ENCODE measurements at regions not wholly inside any gene's neighbourhood (a gene's known extent, or its start where the extent isn't known, plus 50 kb on each side); places are given as distances from the start of the nearest gene placed in this dataset.

DNA sequence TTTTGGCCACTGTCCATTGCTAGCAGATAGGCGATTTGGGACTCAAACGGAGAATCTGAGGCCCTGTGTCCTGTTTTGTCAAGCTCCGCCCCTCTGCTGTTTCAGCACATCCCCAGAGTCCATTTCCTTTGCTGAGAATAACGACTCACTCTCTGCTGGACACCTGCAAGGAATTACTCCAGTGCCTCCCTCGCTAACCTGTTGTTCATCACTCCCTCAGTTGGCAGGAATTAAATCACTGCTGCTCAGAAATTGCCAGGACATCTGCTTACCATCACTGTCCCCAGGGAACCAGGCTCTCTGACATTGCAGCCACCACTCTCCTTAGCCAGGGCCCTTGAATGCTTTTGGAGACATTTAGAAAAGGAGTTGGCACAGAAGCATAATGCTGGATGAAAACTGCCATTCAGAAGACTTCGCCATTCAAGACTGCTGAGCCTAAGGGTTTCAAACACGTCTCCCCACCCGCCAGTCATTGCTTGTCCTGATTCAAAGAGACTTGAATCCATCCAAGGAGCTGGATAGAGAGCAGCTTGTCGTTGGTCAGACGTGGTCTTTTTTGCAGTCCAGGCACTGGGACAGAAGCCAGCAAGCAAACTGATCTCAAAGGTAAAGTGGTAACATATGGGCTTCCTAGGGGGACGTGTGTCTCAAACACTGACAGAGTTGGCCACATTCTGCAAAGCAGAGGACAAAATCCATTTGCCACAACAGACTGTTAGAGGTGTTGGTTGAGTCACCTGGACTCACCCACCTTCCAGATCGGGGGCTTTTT is 155.3 kb downstream of the UXS1 start:
- Histone ChIP-seq H3K27ac (ENCODE audit: low read length) (no peak overlapping the region), H3K79me2 (replicated peaks; ENCODE audit: insufficient read depth, low read length) (no peaks in the 10 kb centered on the region), H3K9ac (ENCODE audit: low read length) (no peak overlapping the region), H4K20me1 (ENCODE audit: insufficient read depth) (no peaks in the 10 kb centered on the region), H2AFZ (ENCODE audit: low read depth, low read length) (no peak overlapping the region), H3K27me3 (ENCODE audit: insufficient read depth, low read depth, low read length) (no peaks in the 10 kb centered on the region), H3K4me3 (ENCODE audit: low read length) (no peak overlapping the region), H3K4me2 (ENCODE audit: low read length) (no peak overlapping the region), H3K36me3 (ENCODE audit: insufficient read depth, low read length) (no peaks in the 10 kb centered on the region), H3K9me2 (ENCODE audit: insufficient read depth, low read length) (no peaks in the 10 kb centered on the region), H3F3A (ENCODE audit: insufficient read depth, low read length, poor library complexity, severe bottlenecking) (no peaks in the 10 kb centered on the region), H3K9me3 (ENCODE audit: low read length) (no peaks in the 10 kb centered on the region)
- TF ChIP-seq TAF1 (IDR thresholded peaks at IDR 0.05; ENCODE audit: low read depth) (no peak), SMC3 (conservative IDR thresholded peaks at IDR 0.05; ENCODE audit: poor library complexity) (no peak), POLR2AphosphoS5 (IDR thresholded peaks at IDR 0.05) (no peak)
- TF ChIP-seq, protein P1, sequence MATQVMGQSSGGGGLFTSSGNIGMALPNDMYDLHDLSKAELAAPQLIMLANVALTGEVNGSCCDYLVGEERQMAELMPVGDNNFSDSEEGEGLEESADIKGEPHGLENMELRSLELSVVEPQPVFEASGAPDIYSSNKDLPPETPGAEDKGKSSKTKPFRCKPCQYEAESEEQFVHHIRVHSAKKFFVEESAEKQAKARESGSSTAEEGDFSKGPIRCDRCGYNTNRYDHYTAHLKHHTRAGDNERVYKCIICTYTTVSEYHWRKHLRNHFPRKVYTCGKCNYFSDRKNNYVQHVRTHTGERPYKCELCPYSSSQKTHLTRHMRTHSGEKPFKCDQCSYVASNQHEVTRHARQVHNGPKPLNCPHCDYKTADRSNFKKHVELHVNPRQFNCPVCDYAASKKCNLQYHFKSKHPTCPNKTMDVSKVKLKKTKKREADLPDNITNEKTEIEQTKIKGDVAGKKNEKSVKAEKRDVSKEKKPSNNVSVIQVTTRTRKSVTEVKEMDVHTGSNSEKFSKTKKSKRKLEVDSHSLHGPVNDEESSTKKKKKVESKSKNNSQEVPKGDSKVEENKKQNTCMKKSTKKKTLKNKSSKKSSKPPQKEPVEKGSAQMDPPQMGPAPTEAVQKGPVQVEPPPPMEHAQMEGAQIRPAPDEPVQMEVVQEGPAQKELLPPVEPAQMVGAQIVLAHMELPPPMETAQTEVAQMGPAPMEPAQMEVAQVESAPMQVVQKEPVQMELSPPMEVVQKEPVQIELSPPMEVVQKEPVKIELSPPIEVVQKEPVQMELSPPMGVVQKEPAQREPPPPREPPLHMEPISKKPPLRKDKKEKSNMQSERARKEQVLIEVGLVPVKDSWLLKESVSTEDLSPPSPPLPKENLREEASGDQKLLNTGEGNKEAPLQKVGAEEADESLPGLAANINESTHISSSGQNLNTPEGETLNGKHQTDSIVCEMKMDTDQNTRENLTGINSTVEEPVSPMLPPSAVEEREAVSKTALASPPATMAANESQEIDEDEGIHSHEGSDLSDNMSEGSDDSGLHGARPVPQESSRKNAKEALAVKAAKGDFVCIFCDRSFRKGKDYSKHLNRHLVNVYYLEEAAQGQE (IDR thresholded peaks at IDR 0.05; ENCODE audit: borderline replicate concordance), result no peak

DNA sequence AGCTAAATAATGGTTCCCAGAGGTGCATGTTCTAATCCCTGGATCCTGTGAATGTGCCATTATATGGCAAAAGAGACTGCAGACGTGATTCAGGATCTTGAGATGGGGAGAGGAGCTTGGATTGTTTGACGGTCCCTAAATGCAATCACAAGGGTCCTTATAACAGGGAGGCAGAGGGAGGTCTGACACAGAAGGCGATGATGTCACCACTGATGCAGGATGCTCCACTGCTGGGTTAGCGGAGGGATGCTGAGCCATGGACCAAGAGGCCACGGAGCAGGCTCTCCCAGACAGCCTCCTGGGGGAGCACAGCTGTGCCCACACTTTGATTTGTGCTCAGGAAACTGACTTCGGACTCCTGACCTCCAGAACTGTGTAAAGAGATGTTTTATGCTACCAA is 156.2 kb downstream of the UXS1 start:
- no peak overlapping the region for H3K4me3 ChIP-seq (ENCODE audit: low read length)
- no peaks in the 10 kb centered on the region for H3K9me3 ChIP-seq (ENCODE audit: low read length)
- H3K36me3 ChIP-seq (ENCODE audit: insufficient read depth, low read length), result no peaks in the 10 kb centered on the region
- H4K20me1 ChIP-seq (ENCODE audit: insufficient read depth), result no peaks in the 10 kb centered on the region
- H3K4me2 ChIP-seq (ENCODE audit: low read length), result no peak overlapping the region
- TF ChIP-seq MXI1 (conservative IDR thresholded peaks at IDR 0.05; ENCODE audit: poor library complexity, severe bottlenecking), result no peak
- TF ChIP-seq, protein P2, sequence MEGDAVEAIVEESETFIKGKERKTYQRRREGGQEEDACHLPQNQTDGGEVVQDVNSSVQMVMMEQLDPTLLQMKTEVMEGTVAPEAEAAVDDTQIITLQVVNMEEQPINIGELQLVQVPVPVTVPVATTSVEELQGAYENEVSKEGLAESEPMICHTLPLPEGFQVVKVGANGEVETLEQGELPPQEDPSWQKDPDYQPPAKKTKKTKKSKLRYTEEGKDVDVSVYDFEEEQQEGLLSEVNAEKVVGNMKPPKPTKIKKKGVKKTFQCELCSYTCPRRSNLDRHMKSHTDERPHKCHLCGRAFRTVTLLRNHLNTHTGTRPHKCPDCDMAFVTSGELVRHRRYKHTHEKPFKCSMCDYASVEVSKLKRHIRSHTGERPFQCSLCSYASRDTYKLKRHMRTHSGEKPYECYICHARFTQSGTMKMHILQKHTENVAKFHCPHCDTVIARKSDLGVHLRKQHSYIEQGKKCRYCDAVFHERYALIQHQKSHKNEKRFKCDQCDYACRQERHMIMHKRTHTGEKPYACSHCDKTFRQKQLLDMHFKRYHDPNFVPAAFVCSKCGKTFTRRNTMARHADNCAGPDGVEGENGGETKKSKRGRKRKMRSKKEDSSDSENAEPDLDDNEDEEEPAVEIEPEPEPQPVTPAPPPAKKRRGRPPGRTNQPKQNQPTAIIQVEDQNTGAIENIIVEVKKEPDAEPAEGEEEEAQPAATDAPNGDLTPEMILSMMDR (IDR thresholded peaks at IDR 0.05; ENCODE audit: poor library complexity, severe bottlenecking), result no peak
- TF ChIP-seq SMC3 (conservative IDR thresholded peaks at IDR 0.05; ENCODE audit: poor library complexity), result no peak
- no peak for TF ChIP-seq POLR2AphosphoS5 (IDR thresholded peaks at IDR 0.05)
- TF ChIP-seq EP300 (conservative IDR thresholded peaks at IDR 0.05; ENCODE audit: poor library complexity, severe bottlenecking), result no peak
- TF ChIP-seq, protein P1 (IDR thresholded peaks at IDR 0.05; ENCODE audit: borderline replicate concordance), result no peak
- TF ChIP-seq TAF1 (IDR thresholded peaks at IDR 0.05; ENCODE audit: low read depth), result no peak
- TF ChIP-seq EZH2 (IDR thresholded peaks at IDR 0.05; ENCODE audit: borderline replicate concordance, insufficient read depth, low read length, poor library complexity, severe bottlenecking), result no peak
- no peak overlapping the region for H2AFZ ChIP-seq (ENCODE audit: low read depth, low read length)
- H3K79me2 ChIP-seq (replicated peaks; ENCODE audit: insufficient read depth, low read length), result no peaks in the 10 kb centered on the region
- H3F3A ChIP-seq (ENCODE audit: insufficient read depth, low read length, poor library complexity, severe bottlenecking), result no peaks in the 10 kb centered on the region
- no peak overlapping the region for H3K9ac ChIP-seq (ENCODE audit: low read length)
- no peaks in the 10 kb centered on the region for H3K9me2 ChIP-seq (ENCODE audit: insufficient read depth, low read length)
- no peak overlapping the region for H3K27ac ChIP-seq (ENCODE audit: low read length)
- H3K27me3 ChIP-seq (ENCODE audit: insufficient read depth, low read depth, low read length), result no peaks in the 10 kb centered on the region

All from neural cell (in vitro differentiated cells).